Esophagus (tissue), 2 donors: ENCODE measurements at regions not wholly inside any gene's neighbourhood (a gene's known extent, or its start where the extent isn't known, plus 50 kb on each side); places are given as distances from the start of the nearest gene placed in this dataset.

Experiments
- H3K27ac ChIP-seq, 2 donors: one replicate each; pipeline ENCODE4 v1.5.1; 2013; ENCODE audit warnings: low read depth in 2 of 2, mild to moderate bottlenecking in 2 of 2, inconsistent platforms in 1 of 2, low read length in 1 of 2, moderate library complexity in 1 of 2
- H3K27me3 ChIP-seq, 2 donors: one replicate each; pipeline ENCODE4 v1.6.1; 2013; ENCODE audit warnings: low read length in 2 of 2, control low read depth in 1 of 2, mild to moderate bottlenecking in 1 of 2; ENCODE audit not compliant: insufficient read depth in 2 of 2, control insufficient read depth in 1 of 2
- H3K36me3 ChIP-seq, 2 donors: one replicate each; pipeline ENCODE4 v1.6.1; 2013; ENCODE audit warnings: low read length in 1 of 2; ENCODE audit not compliant: control insufficient read depth in 2 of 2, insufficient read depth in 2 of 2
- H3K4me1 ChIP-seq, 2 donors: one replicate each; pipeline ENCODE4 v1.6.1; 2013; ENCODE audit warnings: low read length in 1 of 2; ENCODE audit not compliant: control insufficient read depth in 2 of 2, insufficient read depth in 2 of 2
- H3K4me3 ChIP-seq, 2 donors: one replicate each; pipeline ENCODE4 v1.5.1; 2013; ENCODE audit warnings: low read length in 2 of 2, mild to moderate bottlenecking in 2 of 2, low read depth in 1 of 2, moderate library complexity in 1 of 2
- H3K9me3 ChIP-seq, 2 donors: one replicate each; pipeline ENCODE4 v1.6.1; 2013; ENCODE audit warnings: mild to moderate bottlenecking in 2 of 2, low read depth in 1 of 2, low read length in 1 of 2, moderate library complexity in 1 of 2; ENCODE audit not compliant: control insufficient read depth in 2 of 2, insufficient read depth in 1 of 2
- WGBS, 2 donors: extraction: QIAGEN DNeasy Blood & Tissue Kit; methylation state at CpG; one replicate each; pipeline ENCODE4 v1.1.7; 2013; 5-methylcytosine and 5-hydroxymethylcytosine counted together
- donor health status: healthy with polysubstance abuse.
- donor health status: Bipolar disorder and iron deficiency.

DNA sequence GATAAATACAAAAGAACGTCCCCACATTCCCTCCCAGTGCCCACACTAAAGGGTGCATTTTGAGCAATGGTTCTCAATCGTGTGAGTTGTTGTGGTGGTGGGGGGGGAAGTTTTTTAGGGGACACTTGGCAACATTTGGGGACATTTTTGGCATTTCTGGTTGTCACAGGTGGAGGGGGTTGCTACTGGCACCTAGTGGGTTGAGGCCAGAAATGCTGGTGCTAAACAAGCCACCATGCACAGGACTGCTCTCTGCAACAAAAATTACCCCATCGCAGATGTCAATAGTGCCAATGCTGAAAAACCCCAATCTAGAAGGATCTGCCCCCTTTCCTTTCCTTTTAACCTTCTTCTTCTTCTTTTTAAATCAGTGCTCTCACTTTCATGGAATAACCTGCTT lies 453.3 kb downstream of the TSHZ3 start:
- Histone ChIP-seq H3K9me3 (peaks cover 0 to 4% of the 10 kb centered on the region in 2 donors), H3K4me3 (no peak overlapping the region), H3K4me1 (no peaks in the 10 kb centered on the region), H3K27me3 (no peaks in the 10 kb centered on the region), H3K36me3 (no peaks in the 10 kb centered on the region), H3K27ac (no peak overlapping the region)
- WGBS, 2 donors: 63 to 68% methylated on average over 3 of the region's 3 CpGs

- Histone ChIP-seq H3K36me3 (no peaks in the 10 kb centered on the region), H3K9me3 (peaks cover 0 to 4% of the 10 kb centered on the region in 2 donors), H3K27ac (no peak overlapping the region), H3K27me3 (peaks cover 0 to 2% of the 10 kb centered on the region in 2 donors), H3K4me1 (no peaks in the 10 kb centered on the region), H3K4me3 (no peak overlapping the region)
- 79 to 85% methylated on average over 4 of the region's 4 CpGs for WGBS, 2 donors
These were observed 458.2 kb downstream of the TSHZ3 start for GRCh38 chr19:30891051-30891450.

DNA sequence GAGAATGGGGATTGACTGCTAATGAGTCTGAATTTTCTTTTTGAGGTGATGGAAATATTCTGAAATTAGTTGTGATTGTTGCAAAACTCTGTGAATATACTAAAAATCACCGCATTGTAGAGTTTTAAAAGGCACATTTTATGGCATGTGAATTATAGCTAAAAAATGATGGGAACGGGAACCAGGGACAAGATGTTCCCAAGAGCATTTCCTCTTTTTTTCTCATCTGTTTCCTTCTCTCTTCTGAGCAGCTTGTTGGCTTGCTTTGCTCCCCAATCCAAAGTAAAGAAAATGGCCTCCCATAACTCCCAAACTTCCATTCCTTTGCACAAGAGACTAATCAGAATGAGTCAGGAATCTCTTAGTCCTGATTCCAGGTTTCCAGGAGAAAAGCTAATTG lies 459.2 kb downstream of the TSHZ3 start:
- peaks cover 0 to 2% of the 10 kb centered on the region in 2 donors for H3K27me3 ChIP-seq
- peaks cover 0 to 4% of the 10 kb centered on the region in 2 donors for H3K9me3 ChIP-seq
- 72 to 74% methylated on average over 2 of the region's 2 CpGs for WGBS, 2 donors
- H3K4me3 ChIP-seq: no peak overlapping the region
- H3K36me3 ChIP-seq: no peaks in the 10 kb centered on the region
- no peak overlapping the region for H3K27ac ChIP-seq
- no peaks in the 10 kb centered on the region for H3K4me1 ChIP-seq

- Histone ChIP-seq H3K4me1 (no peaks in the 10 kb centered on the region), H3K27ac (no peak overlapping the region), H3K4me3 (no peak overlapping the region), H3K36me3 (no peaks in the 10 kb centered on the region), H3K9me3 (peaks cover 0 to 7% of the 10 kb centered on the region in 2 donors), H3K27me3 (peaks cover 0 to 2% of the 10 kb centered on the region in 2 donors)
- WGBS, 2 donors: 75 to 89% methylated on average over 2 of the region's 2 CpGs
These were observed 460.3 kb downstream of the TSHZ3 start for GRCh38 chr19:30888937-30889336.

- 79 to 85% methylated on average over 6 of the region's 6 CpGs for WGBS, 2 donors
- peaks cover 0 to 3% of the 10 kb centered on the region in 2 donors for H3K9me3 ChIP-seq
- H3K36me3 ChIP-seq: no peaks in the 10 kb centered on the region
- H3K4me3 ChIP-seq: no peak overlapping the region
- H3K4me1 ChIP-seq: no peaks in the 10 kb centered on the region
- peaks cover 0 to 2% of the 10 kb centered on the region in 2 donors for H3K27me3 ChIP-seq
- no peak overlapping the region for H3K27ac ChIP-seq
These were observed 462.2 kb downstream of the TSHZ3 start for GRCh38 chr19:30887042-30887441.

- no peak overlapping the region for H3K27ac ChIP-seq
- H3K9me3 ChIP-seq: peaks cover 0 to 3% of the 10 kb centered on the region in 2 donors
- 72 to 75% methylated on average over 7 of the region's 7 CpGs for WGBS, 2 donors
- H3K36me3 ChIP-seq: no peaks in the 10 kb centered on the region
- H3K4me1 ChIP-seq: no peaks in the 10 kb centered on the region
- H3K27me3 ChIP-seq: peaks cover 0 to 2% of the 10 kb centered on the region in 2 donors
- no peak overlapping the region for H3K4me3 ChIP-seq
These were observed 463.0 kb downstream of the TSHZ3 start for GRCh38 chr19:30886222-30886621.

DNA sequence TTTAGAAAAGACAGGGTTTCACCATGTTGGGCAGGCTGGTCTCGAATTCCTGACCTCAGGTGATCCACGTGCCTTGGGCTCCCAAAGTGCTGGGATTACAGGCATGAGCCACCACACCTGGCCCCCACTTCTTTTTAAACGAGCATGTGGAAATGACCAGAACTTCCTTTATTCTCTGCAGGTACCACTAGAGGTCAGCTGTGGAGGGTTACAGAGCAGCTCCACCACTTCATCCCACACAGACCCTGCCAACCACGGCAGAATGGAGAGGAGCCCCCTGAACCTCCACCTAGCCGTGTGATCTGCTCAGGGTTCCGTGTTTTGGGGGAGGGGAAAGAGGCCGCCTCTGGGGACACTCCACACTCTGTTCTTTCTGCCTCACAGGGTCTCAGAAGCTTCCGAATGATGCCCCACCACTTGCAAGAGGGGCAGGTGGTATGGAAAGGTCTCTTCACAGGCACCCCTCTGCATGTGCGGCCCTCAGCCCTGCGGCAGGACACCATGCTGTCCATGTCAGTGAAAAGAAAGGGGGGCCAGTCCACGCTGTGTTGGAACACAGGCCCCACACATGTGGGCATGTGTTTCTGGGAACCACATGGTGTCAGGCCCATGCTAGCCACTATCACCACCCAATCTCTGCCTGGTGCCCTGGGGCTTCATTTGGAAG lies 465.0 kb downstream of the TSHZ3 start:
- Histone ChIP-seq H3K27me3 (peaks cover 0 to 2% of the 10 kb centered on the region in 2 donors), H3K9me3 (peaks cover 3% of the 10 kb centered on the region in 2 donors), H3K36me3 (no peaks in the 10 kb centered on the region), H3K4me3 (no peak overlapping the region), H3K27ac (no peak overlapping the region), H3K4me1 (no peaks in the 10 kb centered on the region)
- WGBS, 2 donors: 81 to 85% methylated on average over 11 of the region's 11 CpGs

DNA sequence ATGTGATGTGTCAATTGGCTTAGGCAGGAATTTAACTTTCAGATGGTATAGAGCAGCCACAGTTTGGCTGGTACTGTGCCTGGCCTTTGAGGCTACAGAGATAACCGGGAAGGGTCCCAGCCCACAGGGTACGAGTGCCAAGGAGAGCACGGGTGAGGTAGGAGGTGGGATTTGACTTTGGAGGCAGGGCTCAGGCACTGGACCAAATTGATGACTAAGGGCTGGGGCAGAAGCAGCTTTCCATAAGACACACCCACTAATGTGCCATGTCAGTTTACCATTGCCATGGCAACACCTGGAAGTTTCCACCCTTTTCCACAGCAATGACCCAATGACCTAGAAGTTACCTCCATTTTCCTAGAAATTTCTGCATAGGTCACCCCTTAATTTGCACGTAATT lies 466.2 kb downstream of the TSHZ3 start:
- Histone ChIP-seq H3K36me3 (no peaks in the 10 kb centered on the region), H3K27me3 (peaks cover 0 to 2% of the 10 kb centered on the region in 2 donors), H3K9me3 (peaks cover 3% of the 10 kb centered on the region in 2 donors), H3K4me1 (no peaks in the 10 kb centered on the region), H3K4me3 (no peak overlapping the region), H3K27ac (no peak overlapping the region)
- WGBS, 2 donors: 56 to 83% methylated on average over 4 of the region's 4 CpGs

GRCh38 chr19:30882411-30883005 lies 466.7 kb downstream of the TSHZ3 start:
- Histone ChIP-seq H3K36me3 (no peaks in the 10 kb centered on the region), H3K9me3 (peaks cover 3% of the 10 kb centered on the region in 2 donors), H3K27me3 (peaks cover 0 to 2% of the 10 kb centered on the region in 2 donors), H3K4me3 (no peak overlapping the region), H3K4me1 (no peaks in the 10 kb centered on the region), H3K27ac (no peak overlapping the region)
- WGBS, 2 donors: 65% methylated on average over 7 of the region's 7 CpGs

DNA sequence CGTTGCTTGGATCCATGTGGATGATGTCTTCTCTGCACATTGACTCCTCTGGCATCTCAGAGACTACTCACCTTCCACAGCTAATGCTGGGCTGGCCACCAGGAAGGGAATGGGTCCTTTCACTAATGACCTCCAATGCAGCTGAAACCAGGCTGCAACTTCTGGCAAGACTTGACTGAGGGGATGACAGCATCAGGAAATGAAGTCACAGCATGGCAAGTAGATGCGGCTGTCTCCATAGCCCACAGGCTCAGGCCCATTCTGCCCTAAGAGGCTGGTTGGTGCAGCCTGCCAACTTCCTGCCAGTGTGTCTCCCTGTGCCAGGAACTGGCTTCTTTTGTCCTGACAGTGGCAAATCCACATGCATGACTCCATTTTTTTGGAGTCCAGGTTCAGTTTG lies 467.3 kb downstream of the TSHZ3 start:
- no peak overlapping the region for H3K27ac ChIP-seq
- no peak overlapping the region for H3K4me3 ChIP-seq
- H3K9me3 ChIP-seq: peaks cover 3% of the 10 kb centered on the region in 2 donors
- H3K36me3 ChIP-seq: no peaks in the 10 kb centered on the region
- peaks cover 0 to 2% of the 10 kb centered on the region in 2 donors for H3K27me3 ChIP-seq
- H3K4me1 ChIP-seq: no peaks in the 10 kb centered on the region
- 53 to 70% methylated on average over 2 of the region's 2 CpGs for WGBS, 2 donors
